ENCODE measurements at regions not wholly inside any gene's neighbourhood (a gene's known extent, or its start where the extent isn't known, plus 50 kb on each side); places are given as distances from the start of the nearest gene placed in this dataset.
"Not testable (repeated sequence)": the region's sequence is repeated elsewhere in the genome, so short reads cannot be mapped to it uniquely, and the experiment has no call there.

GRCh38 chr9:74379718-74380117, 117.4 kb upstream of the RORB start:
- Mint-ChIP-seq H3K4me1 (ENCODE audit: low read depth) (no peaks in the 10 kb centered on the region), H3K27me3 (ENCODE audit: low read depth) (no peaks in the 10 kb centered on the region), H3K9me3 (peaks cover 8% of the 10 kb centered on the region), H3K36me3 (ENCODE audit: insufficient read depth) (no peaks in the 10 kb centered on the region), H3K4me3 (no peak overlapping the region)
- DNase-seq = no peak
- ATAC-seq = no peak

DNA sequence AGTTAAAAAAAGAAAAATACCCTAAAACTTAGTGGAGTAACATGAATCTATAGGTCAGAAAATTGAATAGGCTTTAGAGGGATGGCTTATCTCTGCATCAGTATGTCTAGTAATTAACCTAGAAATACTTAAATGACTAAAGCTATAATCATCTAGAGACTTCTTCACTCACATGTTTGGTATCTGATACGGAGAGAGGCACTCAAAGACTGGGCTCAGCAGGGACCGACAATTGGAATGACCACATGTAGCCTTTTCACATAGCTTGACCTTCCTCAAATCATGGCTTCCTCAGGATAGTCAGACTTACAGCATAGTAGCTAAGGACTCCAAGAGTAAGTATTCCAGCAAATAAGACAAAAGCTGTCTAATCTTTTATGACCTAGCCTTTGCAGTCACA, 105.3 kb upstream of the RORB start:
- H3K36me3 Mint-ChIP-seq (ENCODE audit: insufficient read depth) = no peaks in the 10 kb centered on the region
- no peak for DNase-seq
- no peaks in the 10 kb centered on the region for H3K4me1 Mint-ChIP-seq (ENCODE audit: low read depth)

DNA sequence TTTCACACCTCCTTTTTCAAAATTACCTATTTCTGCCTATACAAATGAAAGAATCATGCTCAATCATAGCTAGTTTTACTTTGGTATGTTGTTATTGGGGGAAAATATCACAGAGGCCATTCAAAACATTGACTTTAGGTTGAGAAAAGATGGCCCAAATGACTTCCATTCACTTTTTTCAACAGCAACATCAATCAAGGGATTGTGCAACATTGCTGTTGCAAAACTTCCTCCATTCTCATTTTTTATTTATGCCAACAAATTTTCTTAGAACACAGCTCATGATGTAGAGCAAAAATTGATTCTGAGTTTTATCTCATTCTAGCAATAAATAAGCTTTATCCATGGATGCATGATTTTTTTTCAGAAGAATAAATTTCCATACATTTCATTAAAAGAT, 93.6 kb upstream of the RORB start:
- Mint-ChIP-seq H3K9me3 (peaks cover 45% of the 10 kb centered on the region), H3K36me3 (ENCODE audit: insufficient read depth) (no peaks in the 10 kb centered on the region)
- ATAC-seq = no peak

More for the DNA sequence above, 105.3 kb upstream of the RORB start:
- ATAC-seq = no peak
- Mint-ChIP-seq H3K27me3 (ENCODE audit: low read depth) (peaks cover 2% of the 10 kb centered on the region), H3K4me3 (no peak overlapping the region), H3K9me3 (peaks cover 7% of the 10 kb centered on the region)

DNA sequence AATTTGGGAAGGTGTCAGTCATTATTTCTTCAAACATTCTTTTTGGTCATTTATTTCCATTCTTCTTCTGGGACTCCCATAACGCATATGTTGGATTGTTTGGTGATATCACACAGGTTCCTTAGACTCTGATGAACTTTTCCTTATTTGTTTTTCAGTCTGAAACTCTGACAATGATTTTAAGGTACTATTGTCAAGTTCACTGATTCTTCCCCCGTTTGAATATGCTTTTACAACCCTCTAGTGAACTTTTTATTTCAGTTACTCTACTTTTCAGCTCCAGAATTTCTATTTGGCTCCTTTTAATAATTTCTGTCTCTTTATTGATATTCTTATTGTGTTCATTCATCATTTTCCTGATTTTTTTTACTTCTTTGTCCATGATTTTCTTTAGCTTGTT, 92.5 kb upstream of the RORB start:
- H3K4me3 Mint-ChIP-seq = no peak overlapping the region
- peaks cover 40% of the 10 kb centered on the region for H3K9me3 Mint-ChIP-seq
- no peaks in the 10 kb centered on the region for H3K4me1 Mint-ChIP-seq (ENCODE audit: low read depth)
- no peak for ATAC-seq
- no peaks in the 10 kb centered on the region for H3K36me3 Mint-ChIP-seq (ENCODE audit: insufficient read depth)
- DNase-seq = no peak
- H3K27me3 Mint-ChIP-seq (ENCODE audit: low read depth) = no peaks in the 10 kb centered on the region

More for the DNA sequence above, 93.6 kb upstream of the RORB start:
- H3K4me3 Mint-ChIP-seq = no peak overlapping the region
- no peaks in the 10 kb centered on the region for H3K4me1 Mint-ChIP-seq (ENCODE audit: low read depth)
- H3K27me3 Mint-ChIP-seq (ENCODE audit: low read depth) = no peaks in the 10 kb centered on the region
- DNase-seq = no peak

DNA sequence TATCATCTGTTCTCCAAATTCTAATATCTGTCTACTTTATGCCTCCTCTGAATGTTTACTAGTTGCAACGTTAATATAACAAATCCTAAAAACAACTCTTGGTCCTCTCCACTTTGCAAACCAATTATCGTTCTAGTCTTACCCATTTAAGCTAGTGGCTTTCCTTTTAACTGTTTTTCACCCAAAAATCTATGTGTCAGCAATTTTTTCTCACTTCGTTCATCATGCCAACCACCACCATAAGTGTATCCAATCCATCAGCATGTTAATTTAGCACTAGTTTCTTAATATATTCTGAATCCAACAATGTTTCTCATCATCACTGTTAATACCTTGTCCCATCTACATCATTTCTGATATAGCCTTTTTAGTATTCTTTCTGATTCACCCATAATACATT, 90.0 kb upstream of the RORB start:
- Mint-ChIP-seq H3K9me3 (peaks cover 33% of the 10 kb centered on the region), H3K4me1 (ENCODE audit: low read depth) (no peaks in the 10 kb centered on the region), H3K4me3 (no peak overlapping the region), H3K27me3 (ENCODE audit: low read depth) (no peaks in the 10 kb centered on the region), H3K36me3 (ENCODE audit: insufficient read depth) (no peaks in the 10 kb centered on the region)
- no peak for DNase-seq
- ATAC-seq = no peak

DNA sequence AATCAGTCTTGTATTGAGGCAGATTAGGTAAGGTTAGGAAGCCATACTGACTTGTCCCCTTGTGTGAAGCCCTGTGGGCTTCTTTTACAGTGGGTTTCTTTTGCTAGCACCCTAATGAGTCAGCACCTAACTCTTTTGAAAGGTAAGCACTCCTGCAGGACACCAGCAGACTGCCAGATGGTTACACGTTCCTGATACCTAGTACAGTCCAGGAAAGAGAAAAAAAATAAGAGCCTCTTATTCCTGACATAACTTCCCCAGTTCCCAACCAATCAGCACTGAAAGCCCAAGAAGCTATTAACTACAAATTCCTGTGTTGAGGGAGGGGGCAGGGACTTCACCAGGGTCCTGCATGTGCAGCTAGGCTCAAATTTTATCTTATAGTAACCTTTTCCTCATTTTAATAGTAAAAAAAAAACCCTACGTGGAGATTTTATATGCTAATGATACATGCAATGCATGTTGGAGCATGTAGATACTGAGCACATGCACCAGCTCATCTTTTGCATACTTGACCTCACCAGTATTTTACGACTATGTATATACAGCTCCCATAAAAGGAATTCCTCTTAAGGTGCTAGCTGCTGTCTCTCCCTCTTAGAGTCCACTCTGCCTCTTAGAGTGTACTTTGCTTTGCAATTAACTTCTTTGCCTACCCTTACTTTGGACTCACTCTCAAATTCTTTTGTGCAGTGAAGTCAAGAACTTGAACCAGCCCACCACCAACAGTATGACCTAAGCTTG, 84.7 kb upstream of the RORB start:
- Mint-ChIP-seq H3K27me3 (ENCODE audit: low read depth) (no peaks in the 10 kb centered on the region), H3K36me3 (ENCODE audit: insufficient read depth) (no peaks in the 10 kb centered on the region), H3K9me3 (peaks cover 5% of the 10 kb centered on the region), H3K4me3 (no peak overlapping the region), H3K4me1 (ENCODE audit: low read depth) (no peaks in the 10 kb centered on the region)
- ATAC-seq (no peak), DNase-seq (no peak)

DNA sequence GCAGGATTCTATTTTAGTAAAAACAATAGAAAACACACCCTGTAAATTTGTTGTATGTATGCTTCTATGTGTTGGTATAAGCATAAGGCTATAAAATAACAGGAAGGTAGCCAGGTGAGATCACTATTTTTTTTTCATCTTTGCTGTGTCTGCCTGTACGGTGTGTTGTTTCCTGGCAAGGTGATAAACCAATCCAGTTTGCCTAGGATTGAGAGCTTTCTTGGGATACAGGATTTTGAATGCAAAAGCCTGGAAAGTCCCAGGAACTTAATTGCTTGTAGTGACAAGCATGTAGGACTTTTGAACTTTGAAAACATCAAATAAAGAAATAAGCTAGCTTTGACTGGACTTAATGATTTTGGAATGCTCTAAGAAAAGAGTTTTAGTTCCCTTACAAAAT, 83.3 kb upstream of the RORB start:
- Mint-ChIP-seq H3K9me3 (peaks cover 5% of the 10 kb centered on the region), H3K4me3 (no peak overlapping the region), H3K4me1 (ENCODE audit: low read depth) (no peaks in the 10 kb centered on the region), H3K27me3 (ENCODE audit: low read depth) (no peaks in the 10 kb centered on the region), H3K36me3 (ENCODE audit: insufficient read depth) (no peaks in the 10 kb centered on the region)
- no peak for ATAC-seq
- DNase-seq = no peak

DNA sequence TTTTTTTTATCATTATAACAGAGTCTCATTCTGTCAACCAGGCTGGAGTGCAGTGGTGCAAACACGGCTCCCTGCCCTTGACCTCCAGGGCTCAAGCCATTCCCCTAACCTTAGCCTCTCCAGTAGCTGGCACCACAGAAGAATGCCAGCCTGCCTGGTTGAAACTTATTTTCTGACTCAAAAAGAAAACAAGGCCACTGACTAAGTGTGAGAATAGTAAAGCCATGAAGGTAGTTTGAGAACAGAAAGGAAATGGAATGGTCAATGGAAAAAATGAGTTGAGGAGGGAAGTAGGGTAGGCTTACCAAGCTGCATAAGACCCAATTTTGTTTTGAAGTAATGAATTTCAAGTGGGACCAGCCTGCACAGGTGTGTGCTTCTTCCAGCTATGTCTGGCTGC, 82.8 kb upstream of the RORB start:
- no peaks in the 10 kb centered on the region for H3K4me1 Mint-ChIP-seq (ENCODE audit: low read depth)
- ATAC-seq = no peak

DNA sequence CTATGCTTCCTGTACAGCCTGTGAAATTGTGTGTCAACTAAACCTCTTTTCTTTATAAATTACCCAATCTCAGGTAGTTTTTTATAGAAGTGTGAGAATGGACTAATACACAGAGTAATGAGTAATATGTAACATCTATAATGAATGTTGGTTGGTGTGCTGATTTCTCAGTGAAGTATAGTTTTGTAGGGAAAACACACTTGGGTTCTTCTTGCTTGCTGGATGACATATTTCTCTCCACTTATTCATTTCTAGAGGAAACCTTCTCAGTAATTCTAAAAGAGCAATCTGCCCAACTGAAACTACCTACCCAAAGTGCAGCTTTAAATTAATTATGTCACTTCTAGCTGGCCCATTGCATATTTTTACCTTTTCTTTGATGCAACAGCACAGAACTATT, 81.1 kb upstream of the RORB start:
- ATAC-seq = peak in 1 of 2 donors; percentile 28
- H3K9me3 Mint-ChIP-seq = peaks cover 5% of the 10 kb centered on the region
- no peak overlapping the region for H3K4me3 Mint-ChIP-seq
- H3K36me3 Mint-ChIP-seq (ENCODE audit: insufficient read depth) = no peaks in the 10 kb centered on the region
- no peak for DNase-seq
- no peaks in the 10 kb centered on the region for H3K4me1 Mint-ChIP-seq (ENCODE audit: low read depth)
- no peaks in the 10 kb centered on the region for H3K27me3 Mint-ChIP-seq (ENCODE audit: low read depth)

More for the DNA sequence above, 82.8 kb upstream of the RORB start:
- no peak for DNase-seq
- Mint-ChIP-seq H3K27me3 (ENCODE audit: low read depth) (no peaks in the 10 kb centered on the region), H3K9me3 (peaks cover 5% of the 10 kb centered on the region), H3K4me3 (no peak overlapping the region), H3K36me3 (ENCODE audit: insufficient read depth) (no peaks in the 10 kb centered on the region)

- not testable (repeated sequence) for H3K27me3 Mint-ChIP-seq (ENCODE audit: low read depth); ATAC-seq; DNase-seq; H3K9me3 Mint-ChIP-seq; H3K36me3 Mint-ChIP-seq (ENCODE audit: insufficient read depth); H3K4me3 Mint-ChIP-seq; H3K4me1 Mint-ChIP-seq (ENCODE audit: low read depth)
Measured at GRCh38 chr9:74424488-74424887, 72.6 kb upstream of the RORB start.

DNA sequence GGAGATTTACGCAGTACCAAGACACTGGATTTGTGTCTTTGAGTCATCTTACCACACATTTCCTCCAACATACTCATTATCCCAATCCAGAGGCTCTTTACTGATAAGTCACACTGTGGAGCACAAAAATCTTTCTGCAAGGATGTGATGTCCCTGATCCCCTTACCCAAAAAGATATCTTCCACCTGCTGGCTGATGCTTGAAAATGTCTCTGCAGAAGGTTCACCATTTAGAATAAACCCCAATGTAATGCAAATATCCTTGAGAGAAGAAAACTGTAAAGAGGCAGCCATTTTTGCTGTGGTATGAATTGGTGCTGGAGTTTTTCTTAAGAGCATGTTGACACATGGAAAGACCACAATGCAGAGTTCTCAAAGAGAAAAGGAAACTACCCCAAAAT, 65.7 kb upstream of the RORB start:
- ATAC-seq (no peak), DNase-seq (no peak)
- Mint-ChIP-seq H3K9me3 (peaks cover 11% of the 10 kb centered on the region), H3K36me3 (ENCODE audit: insufficient read depth) (no peaks in the 10 kb centered on the region), H3K4me1 (ENCODE audit: low read depth) (no peaks in the 10 kb centered on the region), H3K27me3 (ENCODE audit: low read depth) (no peaks in the 10 kb centered on the region), H3K4me3 (no peak overlapping the region)

DNA sequence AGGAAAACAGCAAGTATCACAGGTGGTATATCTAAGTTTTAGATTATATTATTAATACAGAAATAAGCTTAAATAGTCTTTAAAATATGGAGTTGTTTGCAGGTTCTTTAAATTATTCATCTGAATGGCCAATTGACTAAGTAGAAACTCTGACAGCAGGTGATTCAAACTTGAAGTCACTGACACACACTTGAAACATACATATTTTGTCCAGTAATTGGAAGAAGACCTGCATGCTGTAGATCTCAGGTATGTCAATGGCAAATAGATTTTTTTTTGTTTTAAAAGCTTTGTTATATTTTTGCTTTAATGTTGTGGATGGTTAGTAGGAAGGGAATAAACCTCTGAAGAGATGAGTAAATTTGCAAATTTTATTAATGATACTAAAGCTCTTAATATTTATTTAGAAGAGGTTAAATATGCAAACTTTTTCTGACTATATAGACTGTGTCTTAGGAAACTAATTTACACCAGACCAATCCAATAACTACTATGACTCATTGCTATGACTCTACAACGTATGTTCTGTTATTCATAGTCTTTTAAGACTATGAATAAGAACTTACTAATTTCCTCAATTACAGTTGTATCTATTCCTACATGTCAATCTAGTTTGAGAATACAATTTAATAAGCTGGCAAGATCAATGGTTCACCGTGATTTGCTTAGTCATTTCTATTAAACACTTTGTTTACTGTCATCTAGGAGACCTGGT, 53.9 kb upstream of the RORB start:
- Mint-ChIP-seq H3K27me3 (ENCODE audit: low read depth) (no peaks in the 10 kb centered on the region), H3K36me3 (ENCODE audit: insufficient read depth) (no peaks in the 10 kb centered on the region), H3K4me1 (ENCODE audit: low read depth) (no peaks in the 10 kb centered on the region), H3K4me3 (no peak overlapping the region), H3K9me3 (peaks cover 3% of the 10 kb centered on the region)
- ATAC-seq (no peak), DNase-seq (no peak)

DNA sequence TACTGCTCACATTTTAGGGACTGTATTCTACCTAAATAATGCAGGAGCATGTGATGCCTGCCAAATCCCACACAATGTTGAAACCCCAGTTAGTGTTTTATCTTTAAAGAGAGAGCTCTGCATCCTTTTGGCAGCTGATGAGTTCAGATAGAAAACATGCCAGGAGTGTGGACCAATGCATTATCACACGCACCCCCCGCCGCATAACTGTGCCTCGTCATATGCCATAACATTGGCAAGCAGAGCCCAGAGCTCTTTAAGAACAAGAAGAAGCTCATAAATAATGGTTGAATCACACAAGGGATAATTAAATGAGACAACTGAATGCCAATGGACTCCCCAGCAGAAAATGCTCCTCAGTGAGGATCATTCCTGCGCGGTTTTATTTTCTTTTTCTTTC, 52.8 kb upstream of the RORB start:
- H3K9me3 Mint-ChIP-seq = peaks cover 3% of the 10 kb centered on the region
- H3K27me3 Mint-ChIP-seq (ENCODE audit: low read depth) = no peaks in the 10 kb centered on the region
- no peak overlapping the region for H3K4me3 Mint-ChIP-seq
- no peak for DNase-seq
- no peak for ATAC-seq
- no peaks in the 10 kb centered on the region for H3K36me3 Mint-ChIP-seq (ENCODE audit: insufficient read depth)
- H3K4me1 Mint-ChIP-seq (ENCODE audit: low read depth) = no peaks in the 10 kb centered on the region

Measured in activated T-cell treated with anti-CD3 and anti-CD28 coated beads, Interleukin-2, amount 50 U/mL, for 4 hours (primary cell).